Neuronal stem cell (in vitro differentiated cells): ENCODE measurements at regions not wholly inside any gene's neighbourhood (a gene's known extent, or its start where the extent isn't known, plus 50 kb on each side); places are given as distances from the start of the nearest gene placed in this dataset.

Experiments
- DNase-seq: peaks from one replicate; pipeline ENCODE4 v3.0.0-alpha.2; 2013; ENCODE audit warnings: low spot score
- H2AFZ ChIP-seq: one replicate; pipeline ENCODE4 v1.6.1; 2013; ENCODE audit warnings: mild to moderate bottlenecking, low read length, inconsistent platforms
- H2AK5ac ChIP-seq: 2 replicates; pipeline ENCODE4 v1.6.1; 2013; ENCODE audit warnings: low read depth, mild to moderate bottlenecking, inconsistent platforms, low read length, moderate library complexity, mixed read lengths
- H2BK120ac ChIP-seq: 2 replicates; pipeline ENCODE4 v1.6.1; 2013; ENCODE audit warnings: low read depth, mild to moderate bottlenecking, inconsistent platforms, low read length, moderate library complexity, mixed read lengths
- H2BK12ac ChIP-seq: one replicate; pipeline ENCODE4 v1.6.1; 2013; ENCODE audit warnings: low read length, inconsistent platforms
- H2BK15ac ChIP-seq: 2 replicates; pipeline ENCODE4 v1.6.1; 2013; ENCODE audit warnings: mild to moderate bottlenecking, low read length, inconsistent platforms, mixed read lengths
- H2BK5ac ChIP-seq: one replicate; pipeline ENCODE4 v1.6.1; 2013; ENCODE audit warnings: inconsistent platforms, mild to moderate bottlenecking, low read length, moderate library complexity
- H3K14ac ChIP-seq: one replicate; pipeline ENCODE4 v1.6.1; 2013; ENCODE audit warnings: low read length, inconsistent platforms
- H3K18ac ChIP-seq: 2 replicates; pipeline ENCODE4 v1.6.1; 2013; ENCODE audit warnings: low read length, inconsistent platforms
- H3K23ac ChIP-seq: 2 replicates; pipeline ENCODE4 v1.6.1; 2013; ENCODE audit warnings: low read depth, mild to moderate bottlenecking, mixed read lengths, low read length, inconsistent platforms; ENCODE audit not compliant: poor library complexity
- H3K27ac ChIP-seq: replicated peaks from 3 replicates; pipeline ENCODE4 v1.5.1; 2013; ENCODE audit warnings: low read length, inconsistent platforms
- H3K27me3 ChIP-seq, 3 experiments: 2 replicates each; pipeline ENCODE4 v1.6.1; 2013; ENCODE audit warnings: low read length in 3 of 3, mild to moderate bottlenecking in 2 of 3, inconsistent platforms in 1 of 3, low read depth in 1 of 3, mixed read lengths in 1 of 3, moderate library complexity in 1 of 3; ENCODE audit not compliant: control insufficient read depth in 3 of 3, insufficient read depth in 3 of 3
- H3K36me3 ChIP-seq, 2 donors: replicated peaks in 1 of 2; 2 replicates each; pipeline ENCODE4 v1.6.1; 2013; ENCODE audit warnings: low read length in 2 of 2; ENCODE audit not compliant: control insufficient read depth in 2 of 2, insufficient read depth in 2 of 2
- H3K4ac ChIP-seq: 2 replicates; pipeline ENCODE4 v1.6.1; 2013; ENCODE audit warnings: inconsistent platforms, mild to moderate bottlenecking, low read length, moderate library complexity
- H3K4me1 ChIP-seq, 2 donors: 1 replicate in 1 of 2; 2 replicates in 1 of 2; pipeline ENCODE4 v1.6.1; 2013; ENCODE audit warnings: low read length in 2 of 2, low read depth in 1 of 2; ENCODE audit not compliant: control insufficient read depth in 2 of 2, insufficient read depth in 1 of 2
- H3K4me2 ChIP-seq: one replicate; pipeline ENCODE4 v1.6.1; 2013; ENCODE audit warnings: mild to moderate bottlenecking, low read length, inconsistent platforms; ENCODE audit not compliant: insufficient read depth, poor library complexity, severe bottlenecking
- H3K4me3 ChIP-seq, 2 donors: 2 replicates each; pipeline ENCODE4 v1.5.1; 2013; ENCODE audit warnings: low read length in 2 of 2, mild to moderate bottlenecking in 2 of 2, inconsistent platforms in 1 of 2, moderate library complexity in 1 of 2
- H3K79me1 ChIP-seq: one replicate; pipeline ENCODE4 v1.6.1; 2013; ENCODE audit warnings: low read depth, mild to moderate bottlenecking, inconsistent platforms, low read length, moderate library complexity
- H3K9ac ChIP-seq: one replicate; pipeline ENCODE4 v1.6.1; 2013; ENCODE audit warnings: mild to moderate bottlenecking, low read depth, low read length, inconsistent platforms; ENCODE audit not compliant: poor library complexity
- H3K9me3 ChIP-seq, 2 donors: replicated peaks in 1 of 2; 2 replicates each; pipeline versions ENCODE3 to v1.6.1; 2013; ENCODE audit warnings: low read length in 2 of 2, mild to moderate bottlenecking in 2 of 2, inconsistent platforms in 1 of 2, low read depth in 1 of 2, mixed read lengths in 1 of 2, moderate library complexity in 1 of 2; ENCODE audit not compliant: control insufficient read depth in 2 of 2, insufficient read depth in 1 of 2
- H4K8ac ChIP-seq: one replicate; pipeline ENCODE4 v1.6.1; 2013; ENCODE audit warnings: low read depth, mild to moderate bottlenecking, inconsistent platforms, low read length, moderate library complexity
- H4K91ac ChIP-seq: one replicate; pipeline ENCODE4 v1.6.1; 2013; ENCODE audit warnings: low read length, low read depth, mild to moderate bottlenecking, inconsistent platforms; ENCODE audit not compliant: poor library complexity
- WGBS, 2 donors: extraction: QIAGEN DNeasy Blood & Tissue Kit; methylation state at CpG; one replicate each; pipeline ENCODE4 v1.1.7; 2013; ENCODE audit warnings: missing lambda C conversion rate in 2 of 2, mixed read lengths in 1 of 2; ENCODE audit not compliant: insufficient read length in 2 of 2, insufficient replicate concordance in 1 of 2; ENCODE audit errors: extremely low coverage in 2 of 2; 5-methylcytosine and 5-hydroxymethylcytosine counted together

GRCh38 chr5:167755420-167755819, 536.0 kb upstream of the WWC1 start:
- H3K23ac ChIP-seq: no peak overlapping the region
- H3K36me3 ChIP-seq: no peaks in the 10 kb centered on the region
- no peak overlapping the region for H3K4ac ChIP-seq
- no peak overlapping the region for H4K91ac ChIP-seq
- no peak overlapping the region for H3K27ac ChIP-seq
- DNase-seq: no peak
- no peak overlapping the region for H3K18ac ChIP-seq
- H3K4me2 ChIP-seq: no peak overlapping the region
- no peak overlapping the region for H3K14ac ChIP-seq
- H3K9me3 ChIP-seq: no peaks in the 10 kb centered on the region
- no peaks in the 10 kb centered on the region for H3K79me1 ChIP-seq
- H3K9ac ChIP-seq: no peak overlapping the region
- H2BK15ac ChIP-seq: no peak overlapping the region
- no peak overlapping the region for H3K4me3 ChIP-seq
- H2AFZ ChIP-seq: no peak overlapping the region
- no peak overlapping the region for H2BK12ac ChIP-seq
- no peaks in the 10 kb centered on the region for H3K27me3 ChIP-seq
- no peak overlapping the region for H2BK120ac ChIP-seq
- H2AK5ac ChIP-seq: no peak overlapping the region
- H2BK5ac ChIP-seq: no peak overlapping the region
- peaks cover 5 to 6% of the 10 kb centered on the region in 2 donors for H3K4me1 ChIP-seq
- no CpG with 5 or more reads among the region's 2 CpGs for WGBS, 2 donors
- H4K8ac ChIP-seq: no peak overlapping the region

- H4K91ac ChIP-seq: no peak overlapping the region
- H3K4me3 ChIP-seq: peak overlapping the region in 1 of 2 donors; percentile 18
- H3K9me3 ChIP-seq: no peaks in the 10 kb centered on the region
- H2AK5ac ChIP-seq: no peak overlapping the region
- no peak overlapping the region for H3K4me2 ChIP-seq
- DNase-seq: no peak
- H3K4ac ChIP-seq: no peak overlapping the region
- no peaks in the 10 kb centered on the region for H3K36me3 ChIP-seq
- no peak overlapping the region for H2BK120ac ChIP-seq
- H2BK12ac ChIP-seq: no peak overlapping the region
- peaks cover 5 to 7% of the 10 kb centered on the region in 2 donors for H3K4me1 ChIP-seq
- no peak overlapping the region for H3K18ac ChIP-seq
- no peak overlapping the region for H2BK15ac ChIP-seq
- no peak overlapping the region for H3K14ac ChIP-seq
- WGBS, 2 donors: no CpG with 5 or more reads among the region's 2 CpGs
- no peak overlapping the region for H3K9ac ChIP-seq
- no peaks in the 10 kb centered on the region for H3K79me1 ChIP-seq
- H2BK5ac ChIP-seq: no peak overlapping the region
- H3K27me3 ChIP-seq: no peaks in the 10 kb centered on the region
- no peak overlapping the region for H3K27ac ChIP-seq
- H4K8ac ChIP-seq: no peak overlapping the region
- H2AFZ ChIP-seq: no peak overlapping the region
- H3K23ac ChIP-seq: no peak overlapping the region
Observed at GRCh38 chr5:167759057-167759821, 532.2 kb upstream of the WWC1 start.

GRCh38 chr5:167763772-167764171, 527.7 kb upstream of the WWC1 start:
- no peak overlapping the region for H2BK12ac ChIP-seq
- H3K9me3 ChIP-seq: no peaks in the 10 kb centered on the region
- no peak overlapping the region for H3K18ac ChIP-seq
- H3K4me1 ChIP-seq: peaks cover 2 to 4% of the 10 kb centered on the region in 2 donors
- H4K8ac ChIP-seq: no peak overlapping the region
- H3K23ac ChIP-seq: no peak overlapping the region
- H3K9ac ChIP-seq: no peak overlapping the region
- WGBS, 2 donors: no CpG with 5 or more reads among the region's 4 CpGs
- no peak for DNase-seq
- no peak overlapping the region for H2AK5ac ChIP-seq
- H2AFZ ChIP-seq: no peak overlapping the region
- H2BK120ac ChIP-seq: no peak overlapping the region
- no peaks in the 10 kb centered on the region for H3K79me1 ChIP-seq
- H3K4me3 ChIP-seq: no peak overlapping the region
- no peak overlapping the region for H3K27ac ChIP-seq
- no peak overlapping the region for H3K4me2 ChIP-seq
- no peak overlapping the region for H2BK15ac ChIP-seq
- no peak overlapping the region for H4K91ac ChIP-seq
- no peaks in the 10 kb centered on the region for H3K36me3 ChIP-seq
- H2BK5ac ChIP-seq: no peak overlapping the region
- no peak overlapping the region for H3K14ac ChIP-seq
- H3K27me3 ChIP-seq: no peaks in the 10 kb centered on the region
- H3K4ac ChIP-seq: no peak overlapping the region

- Histone ChIP-seq H4K8ac (no peak overlapping the region), H3K18ac (no peak overlapping the region), H3K4me1 (peaks cover 2 to 4% of the 10 kb centered on the region in 2 donors), H4K91ac (no peak overlapping the region), H2AK5ac (no peak overlapping the region), H2BK15ac (no peak overlapping the region), H3K23ac (no peak overlapping the region), H3K79me1 (no peaks in the 10 kb centered on the region), H2BK5ac (no peak overlapping the region), H3K4me3 (no peak overlapping the region), H3K27ac (no peak overlapping the region), H2BK12ac (no peak overlapping the region), H3K27me3 (no peaks in the 10 kb centered on the region), H2BK120ac (no peak overlapping the region), H3K14ac (no peak overlapping the region), H3K4me2 (no peak overlapping the region), H3K4ac (no peak overlapping the region), H3K36me3 (no peaks in the 10 kb centered on the region), H2AFZ (no peak overlapping the region), H3K9ac (no peak overlapping the region), H3K9me3 (no peaks in the 10 kb centered on the region)
- DNase-seq: no peak
- WGBS, 2 donors: no CpG with 5 or more reads among the region's 6 CpGs
Observed at GRCh38 chr5:167764641-167765289, 526.7 kb upstream of the WWC1 start.
